ENCODE measurements at regions not wholly inside any gene's neighbourhood (a gene's known extent, or its start where the extent isn't known, plus 50 kb on each side); places are given as distances from the start of the nearest gene placed in this dataset.

DNA sequence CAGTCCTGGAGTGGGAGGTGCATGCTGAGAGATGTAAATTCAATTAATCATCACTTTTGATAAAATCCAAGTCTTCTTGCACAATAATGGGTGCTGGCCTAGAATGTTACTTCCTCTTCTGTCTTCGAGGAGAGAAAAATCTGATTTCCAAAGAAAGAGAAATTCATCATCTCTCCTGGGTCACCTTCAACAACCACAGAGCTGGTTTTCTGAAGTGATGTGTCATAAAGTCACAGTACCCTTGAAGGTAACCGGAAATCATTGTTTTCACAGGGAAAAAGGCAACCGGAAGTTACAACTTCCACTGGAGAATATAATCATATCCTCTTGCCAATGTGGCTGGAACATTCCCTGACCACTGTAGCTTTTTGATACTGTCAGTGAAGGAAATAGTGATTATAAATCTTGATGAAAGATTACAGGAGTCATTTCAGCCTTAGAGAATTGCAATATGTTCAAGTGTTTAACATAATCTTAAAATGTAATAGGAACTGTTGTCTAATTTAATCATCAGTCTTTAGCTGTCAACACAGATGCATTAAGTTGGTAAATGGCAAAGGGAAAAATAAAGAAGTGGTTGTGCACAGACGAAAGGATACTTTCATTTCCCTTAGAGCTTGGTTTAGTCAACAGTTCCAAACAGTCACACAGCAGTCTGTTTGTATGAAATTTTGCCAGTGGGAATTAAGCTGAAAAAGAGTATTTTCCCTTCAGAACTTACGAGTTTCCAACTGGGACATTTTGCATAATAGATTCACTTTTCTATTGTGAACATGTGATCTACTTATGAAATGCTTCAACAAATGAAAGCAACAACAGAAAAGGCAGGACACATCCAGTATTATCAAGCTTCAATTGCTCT, 106.5 kb upstream of the SLC4A7 start:
- DNase-seq: peak; percentile 52 to 72

DNA sequence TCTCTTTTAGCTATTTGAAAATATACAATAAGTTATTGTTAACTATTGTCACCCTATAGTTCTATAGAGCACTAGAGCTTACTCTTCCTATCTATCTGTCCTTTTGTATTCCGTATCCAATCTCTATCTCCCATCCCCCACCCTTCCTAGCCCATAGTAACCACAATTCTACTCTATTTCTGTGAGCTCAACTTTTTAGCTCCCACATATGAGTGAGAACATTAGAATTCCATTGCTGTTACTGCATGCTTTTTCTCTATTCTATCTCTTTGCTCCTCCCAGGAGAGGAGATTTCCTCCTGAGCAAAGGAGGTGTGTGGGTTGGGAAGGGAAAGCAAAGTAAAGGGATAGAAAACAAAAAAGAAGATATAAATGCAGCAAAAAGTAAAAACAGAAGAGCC, 105.6 kb upstream of the SLC4A7 start:
- DNase-seq: no peak

DNA sequence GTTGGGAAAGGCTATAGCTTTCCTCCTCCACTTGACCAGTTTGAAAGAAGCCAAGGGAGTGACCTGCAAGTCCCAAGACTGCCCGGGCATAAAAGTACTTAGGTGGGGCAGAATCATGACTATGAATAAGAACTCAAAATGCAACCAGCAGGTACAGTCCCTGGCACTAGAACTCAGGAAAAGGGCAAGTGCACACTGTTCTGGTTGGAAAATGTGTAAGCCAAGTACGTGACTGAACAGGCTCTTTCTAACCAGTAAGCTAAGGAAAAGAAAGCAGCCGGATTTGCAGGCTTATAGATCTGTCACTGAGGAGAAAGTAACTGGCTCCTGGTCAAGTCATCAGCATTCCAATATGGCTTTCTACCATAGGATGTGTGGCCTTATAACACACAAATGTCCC, 101.2 kb upstream of the SLC4A7 start:
- DNase-seq: no peak

DNA sequence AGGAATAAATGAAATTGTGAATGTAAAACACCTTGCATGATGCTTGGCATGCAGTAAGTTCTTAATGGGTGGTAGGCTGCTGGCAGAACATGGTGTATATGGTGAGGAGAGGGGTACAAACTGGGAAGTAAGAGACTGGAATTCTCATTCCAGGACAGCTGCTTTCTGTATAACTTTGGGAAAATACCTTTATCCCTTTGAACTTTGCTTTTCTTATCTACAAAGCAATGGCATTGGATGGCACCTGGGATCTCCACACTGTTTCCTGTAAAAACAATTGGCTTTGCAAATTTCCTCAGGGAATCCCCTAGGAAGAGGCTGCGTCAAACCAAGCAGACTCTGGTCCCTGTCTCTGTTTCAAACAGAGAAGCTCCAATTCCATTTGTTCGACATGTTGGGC, 100.7 kb upstream of the SLC4A7 start:
- DNase-seq: no peak

DNA sequence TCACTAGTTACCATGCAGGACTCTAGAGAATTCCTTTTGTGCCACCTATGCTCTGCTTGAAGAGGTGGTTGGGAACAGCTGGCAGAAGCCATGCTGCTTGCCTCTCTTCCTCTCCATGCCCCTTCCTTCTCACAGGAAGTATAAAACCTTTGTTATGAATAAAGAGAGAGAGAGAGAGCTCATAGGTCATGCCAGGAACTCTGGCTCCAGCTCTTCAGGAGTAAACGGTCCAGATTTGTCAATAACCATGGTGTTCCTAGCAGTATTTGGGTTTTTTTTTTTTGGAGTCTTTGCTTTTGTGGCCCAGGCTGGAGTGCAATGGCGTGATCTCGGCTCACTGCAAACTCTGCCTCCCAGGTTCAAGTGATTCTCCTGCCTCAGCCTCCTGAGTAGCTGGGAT, 97.7 kb upstream of the SLC4A7 start:
- no peak for DNase-seq

DNA sequence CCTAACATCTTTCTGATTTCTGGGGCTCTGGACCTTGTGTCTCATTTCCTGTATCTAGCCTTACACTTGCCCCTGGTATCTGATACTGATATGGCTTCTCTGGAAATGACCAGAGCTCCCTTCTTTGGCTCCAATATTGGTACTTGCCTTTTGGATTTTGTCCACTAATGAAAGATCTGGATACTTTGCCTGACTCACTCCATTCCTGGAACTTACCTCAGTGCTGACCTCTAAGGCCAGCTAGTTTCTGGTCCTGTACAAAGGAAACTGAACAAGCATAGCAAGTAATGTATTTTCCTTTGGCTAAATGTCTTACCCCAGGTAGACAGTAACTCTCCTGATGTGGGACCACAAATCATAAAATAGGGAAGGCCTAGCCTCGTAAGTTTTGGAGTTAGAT, 93.8 kb upstream of the SLC4A7 start:
- DNase-seq: no peak

DNA sequence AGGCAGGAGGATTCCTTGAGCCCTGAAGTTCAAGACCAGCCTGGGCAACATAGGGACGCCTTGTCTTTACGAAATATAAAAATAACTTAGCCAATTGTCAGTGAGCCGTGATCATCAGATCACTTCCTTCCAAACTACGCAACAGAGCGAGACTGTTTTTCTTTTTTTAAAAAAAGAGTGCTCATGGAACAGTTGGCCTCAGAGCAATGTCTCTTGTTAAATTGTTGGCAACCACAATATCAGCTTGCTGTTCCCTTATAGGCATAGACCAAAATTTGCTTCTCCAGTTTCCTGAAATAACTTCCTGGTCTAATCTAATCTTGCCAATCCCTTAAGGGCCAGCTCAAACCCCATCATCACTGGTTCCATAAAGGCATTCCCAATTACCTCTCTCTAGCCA, 93.3 kb upstream of the SLC4A7 start:
- DNase-seq: no peak

DNA sequence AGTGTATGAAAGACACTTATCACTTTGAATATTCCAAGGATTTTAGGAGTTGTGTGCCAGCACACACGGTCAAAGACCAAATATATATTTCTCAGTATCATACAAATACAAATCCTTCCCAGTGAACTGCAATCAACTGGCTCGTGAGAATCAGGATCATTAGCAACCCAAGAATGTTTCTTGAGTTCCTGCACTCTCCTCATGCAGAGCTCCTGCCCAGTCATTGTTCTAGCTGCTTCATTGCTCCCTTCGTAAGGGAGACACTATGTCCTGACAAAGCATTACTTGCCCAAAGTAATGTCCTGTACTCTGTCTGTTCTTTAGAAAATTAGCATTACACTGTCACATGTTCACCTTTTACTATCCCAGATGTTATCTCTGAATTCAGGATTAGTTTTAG, 92.0 kb upstream of the SLC4A7 start:
- no peak for DNase-seq

DNA sequence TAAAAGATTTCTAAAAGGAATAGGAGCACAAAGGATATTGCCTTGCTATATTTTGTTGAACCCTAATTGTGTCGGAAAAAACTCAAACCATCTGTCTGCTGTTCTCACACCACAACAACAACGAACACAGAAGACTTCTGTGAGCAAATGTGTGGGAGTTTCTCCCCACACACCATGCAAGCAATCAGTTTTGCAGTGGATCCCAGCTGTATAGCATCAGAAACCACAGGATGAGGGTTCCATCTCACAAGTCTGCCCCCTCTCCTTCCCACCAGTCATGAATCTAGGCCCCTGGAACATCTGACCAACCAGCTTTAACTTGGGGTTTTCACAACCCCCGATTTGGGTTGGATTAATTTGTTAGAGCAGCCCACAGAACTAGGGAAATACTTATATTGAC, 91.3 kb upstream of the SLC4A7 start:
- no peak for DNase-seq

DNA sequence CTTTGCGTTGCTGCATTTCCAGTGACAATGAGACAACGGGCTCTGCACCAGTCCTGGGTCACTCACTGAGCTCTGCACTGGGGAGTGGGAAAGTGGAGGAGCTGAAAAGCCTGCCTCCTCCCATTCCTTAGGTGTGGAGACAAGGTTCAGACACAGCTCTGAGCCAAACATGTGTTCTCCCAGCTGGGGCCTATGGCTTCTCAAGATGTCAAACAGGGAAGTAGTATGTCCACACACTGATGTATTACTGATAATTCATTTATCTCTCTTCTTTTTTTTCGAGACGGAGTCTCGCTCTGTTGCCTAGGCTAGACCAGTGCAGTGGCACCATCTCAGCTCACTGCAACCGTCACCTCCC, 90.2 kb upstream of the SLC4A7 start:
- no peak for DNase-seq

DNA sequence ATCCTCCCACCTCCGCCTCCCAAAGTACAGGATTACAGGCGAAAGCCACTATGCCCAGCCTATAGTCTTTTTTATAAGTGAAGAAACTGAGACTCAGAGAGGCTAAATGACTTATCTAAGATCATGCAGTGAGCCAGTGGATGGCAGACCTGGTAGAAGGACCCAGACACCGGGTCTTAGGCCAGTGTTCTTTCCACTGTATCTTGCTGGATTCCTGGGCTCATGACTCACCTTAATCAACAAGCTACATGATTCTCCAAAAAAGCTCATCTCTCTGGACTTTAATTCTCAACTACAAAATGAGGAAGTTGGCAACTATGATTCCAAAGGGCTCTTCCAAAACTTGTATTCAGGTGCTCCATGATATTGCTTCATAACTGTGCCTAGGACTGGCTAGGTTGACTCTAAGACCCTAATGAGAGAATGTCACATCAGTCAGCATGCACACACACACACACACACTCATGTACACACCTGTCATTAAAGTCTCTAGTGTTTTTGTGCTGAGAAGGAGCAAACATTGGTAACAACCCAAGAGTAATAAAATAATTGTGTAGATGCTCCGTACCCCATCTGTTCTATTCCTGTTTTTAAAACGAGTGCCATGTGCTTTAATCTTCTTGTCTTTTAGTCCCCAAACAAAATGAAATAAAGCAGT, 89.7 kb upstream of the SLC4A7 start:
- no peak for DNase-seq

DNA sequence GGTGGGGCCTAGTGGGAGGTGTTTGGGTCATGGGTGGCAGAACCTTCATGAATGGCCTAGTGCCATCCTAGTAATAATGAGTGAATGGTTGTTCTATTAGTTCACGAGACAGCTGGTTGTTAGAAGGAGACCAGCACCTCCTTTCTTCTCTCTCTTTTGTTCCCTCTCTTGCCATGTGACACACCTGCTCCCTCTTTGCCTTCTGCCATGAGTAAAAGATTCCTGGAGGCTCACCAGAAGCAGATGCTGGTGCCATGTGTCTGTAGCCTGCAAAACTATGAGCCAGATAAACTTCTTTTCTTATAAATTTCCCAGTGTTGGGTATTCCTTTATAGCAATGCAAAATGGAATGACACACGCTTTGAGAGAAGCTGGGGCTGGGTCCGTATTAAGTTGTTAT, 89.0 kb upstream of the SLC4A7 start:
- DNase-seq: no peak

DNA sequence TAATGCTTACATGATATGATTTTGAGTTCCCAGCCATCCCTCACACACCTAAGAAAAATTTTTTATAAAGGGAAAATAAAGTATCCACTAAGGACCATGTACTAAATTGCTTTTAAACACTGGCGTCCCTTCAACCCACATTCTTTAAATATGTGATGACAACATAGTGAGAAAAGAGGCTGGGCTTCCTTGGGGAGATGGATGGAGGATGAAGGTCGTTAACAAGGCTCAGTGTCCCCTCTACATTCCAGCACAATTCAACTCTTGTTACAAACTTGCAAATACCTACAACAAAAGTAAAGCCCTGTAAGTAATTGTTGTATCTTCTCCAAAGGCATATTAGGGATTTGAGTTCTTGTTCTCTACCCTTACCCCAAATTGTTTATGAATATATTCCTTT, 87.2 kb upstream of the SLC4A7 start:
- DNase-seq: no peak

DNA sequence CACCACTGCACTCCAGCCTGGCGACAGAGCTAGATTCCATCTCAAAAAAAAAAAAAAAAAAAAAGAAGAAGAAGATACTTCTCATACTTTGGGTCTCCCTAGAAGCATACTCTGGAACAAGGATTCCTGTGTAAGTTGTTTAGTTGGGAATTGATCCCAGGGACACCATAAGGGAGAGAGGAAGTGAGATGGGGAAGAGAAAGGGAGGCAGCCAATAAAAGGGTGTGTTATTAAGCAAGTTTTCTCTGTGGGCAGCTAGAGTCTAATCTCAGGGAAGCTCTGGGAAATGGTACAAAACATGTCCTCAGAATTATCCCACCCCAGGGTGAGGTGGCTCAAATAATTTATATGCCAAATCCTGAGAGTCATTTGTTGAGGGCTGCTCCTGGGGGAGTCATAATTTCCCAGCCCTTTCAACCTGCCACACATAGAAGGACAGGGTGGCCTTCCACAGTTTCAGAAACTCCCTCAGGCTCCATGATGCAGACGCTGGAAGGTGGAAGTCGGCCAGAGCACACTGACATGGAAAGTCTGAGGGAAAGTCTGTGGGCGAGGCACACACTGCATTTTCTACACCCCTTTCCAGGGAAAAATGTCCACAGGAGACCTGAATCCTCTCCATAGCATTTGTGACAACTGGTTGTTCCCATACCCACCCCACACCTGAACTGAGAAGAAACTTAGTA, 86.4 kb upstream of the SLC4A7 start:
- DNase-seq: no peak

DNA sequence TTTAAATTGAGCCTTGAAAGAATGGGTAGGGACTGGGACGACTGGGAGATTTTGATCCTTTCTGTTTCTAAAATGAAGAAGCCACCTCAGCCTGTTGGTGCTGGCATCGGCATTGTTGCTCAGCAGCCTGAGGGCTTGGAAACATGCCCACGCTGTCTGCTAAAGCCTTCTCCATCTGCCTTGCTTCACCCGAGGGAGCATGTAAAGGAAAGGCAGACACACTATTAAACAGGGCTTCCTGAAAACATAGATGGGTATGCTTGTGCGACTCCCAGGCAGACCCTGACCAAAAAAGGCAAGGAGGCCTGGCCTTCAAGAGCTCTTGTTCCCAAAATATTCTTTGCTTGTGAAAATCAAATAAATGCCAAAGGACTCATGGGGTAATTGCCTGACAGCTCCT, 84.2 kb upstream of the SLC4A7 start:
- DNase-seq: no peak

DNA sequence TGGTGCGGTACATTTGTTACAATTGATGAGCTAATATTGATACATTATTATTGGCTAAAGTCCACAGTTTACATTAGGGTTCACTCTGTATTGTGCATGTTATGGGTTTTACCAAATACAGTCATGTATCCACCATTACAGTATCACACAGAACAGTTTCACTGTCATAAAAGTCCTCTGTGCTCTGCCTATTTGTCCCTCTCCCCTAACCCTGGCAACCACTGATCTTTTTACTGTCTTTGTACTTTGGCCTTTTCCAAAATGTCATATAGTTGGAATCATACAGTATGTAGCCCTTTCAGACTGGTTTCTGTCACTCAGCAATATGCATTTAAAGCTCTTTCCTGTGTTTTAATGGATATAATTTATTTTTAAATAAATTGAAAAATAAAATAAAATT, 83.1 kb upstream of the SLC4A7 start:
- DNase-seq: no peak

DNA sequence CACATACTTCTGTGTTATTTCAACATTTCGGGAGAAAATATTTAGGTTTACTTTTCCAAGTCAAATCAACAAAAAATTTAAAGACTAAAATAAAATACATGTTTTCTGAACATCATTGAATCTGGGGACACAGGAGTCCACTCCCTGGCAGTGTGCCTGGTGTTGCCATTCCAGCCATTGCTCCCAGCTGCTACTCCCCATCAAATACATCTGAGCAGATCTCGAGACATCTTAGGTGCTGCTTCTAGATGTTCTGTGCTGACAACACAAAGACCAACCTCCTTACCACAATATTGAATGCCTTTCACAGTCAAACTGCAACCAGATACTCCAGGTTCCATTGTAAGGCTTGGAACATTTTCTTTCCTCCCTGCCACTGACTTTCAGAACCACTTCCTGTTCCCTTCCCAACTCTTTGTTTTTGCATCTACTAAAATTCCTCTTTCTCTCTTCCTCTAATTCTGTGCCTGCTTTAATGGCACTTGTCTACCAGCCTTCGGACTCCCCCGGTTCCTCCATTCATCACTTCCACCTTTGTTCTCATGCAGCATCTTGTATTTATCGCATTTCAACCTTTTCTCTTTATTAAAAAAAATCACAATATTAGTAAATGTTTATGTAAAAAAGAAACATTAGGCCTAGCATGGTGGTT, 81.1 kb upstream of the SLC4A7 start:
- no peak for DNase-seq

DNA sequence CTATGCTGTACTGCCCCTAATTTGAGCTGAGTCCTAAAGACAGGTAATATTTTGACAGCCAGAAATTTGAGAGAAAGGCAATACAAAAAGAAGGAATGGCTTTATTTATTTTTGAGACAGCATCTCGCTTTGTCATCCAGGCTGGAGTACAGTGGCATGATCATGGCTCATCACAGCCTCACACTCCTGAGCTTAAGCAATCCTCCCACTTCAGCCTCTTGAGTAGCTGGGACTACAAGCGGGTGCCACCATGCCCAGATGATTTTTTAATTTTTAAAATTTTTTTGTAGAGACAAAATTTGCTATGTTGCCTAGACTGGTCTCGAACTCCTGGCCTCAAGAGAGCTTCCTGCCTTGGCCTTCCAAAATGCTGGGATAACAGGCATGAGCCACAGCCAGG, 77.4 kb upstream of the SLC4A7 start:
- DNase-seq: no peak

DNA sequence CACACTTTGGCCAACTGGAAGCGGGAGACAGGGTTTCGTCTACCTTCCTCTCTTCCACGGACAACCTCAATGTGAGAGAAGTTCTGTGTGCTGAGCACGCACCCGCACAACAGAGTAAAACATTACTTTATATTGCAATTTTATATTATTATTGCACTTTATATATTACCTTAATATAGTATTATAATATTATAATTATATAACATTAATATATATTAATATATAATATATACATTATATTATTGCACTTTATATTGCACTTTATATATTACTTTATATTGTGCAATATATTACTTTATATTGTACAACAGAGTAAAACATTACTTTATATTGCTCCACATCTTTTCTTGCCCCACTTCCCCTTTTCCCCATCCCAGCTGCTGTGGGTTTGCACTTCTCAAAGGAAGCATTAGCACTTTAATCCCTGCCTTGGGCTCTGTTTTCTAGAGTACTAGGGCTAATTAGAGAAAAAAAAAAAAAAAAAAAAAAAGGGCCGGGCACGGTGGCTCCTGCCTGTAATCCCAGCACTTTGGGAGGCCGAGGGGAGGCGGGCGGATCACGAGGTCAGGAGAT, 76.4 kb upstream of the SLC4A7 start:
- DNase-seq: no peak

DNA sequence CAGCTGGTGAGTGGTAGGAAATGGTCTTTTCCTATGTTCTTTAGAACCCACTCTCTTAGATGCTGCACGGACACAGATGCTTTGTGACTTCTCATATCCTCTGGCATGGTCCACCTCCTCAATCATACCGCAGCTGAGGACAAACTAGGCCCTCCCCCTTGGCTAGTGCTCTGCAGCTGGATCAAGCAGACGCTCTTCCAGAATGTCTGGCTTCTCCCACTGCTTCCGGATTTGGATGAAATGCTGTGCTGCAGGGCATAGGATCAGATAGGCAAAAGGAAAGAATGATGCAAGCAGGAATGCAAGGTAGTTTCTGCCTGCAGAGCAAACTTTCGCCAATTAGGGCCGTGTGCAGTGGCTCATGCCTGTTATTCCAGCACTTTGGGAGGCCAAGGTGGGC, 75.7 kb upstream of the SLC4A7 start:
- no peak for DNase-seq

DNA sequence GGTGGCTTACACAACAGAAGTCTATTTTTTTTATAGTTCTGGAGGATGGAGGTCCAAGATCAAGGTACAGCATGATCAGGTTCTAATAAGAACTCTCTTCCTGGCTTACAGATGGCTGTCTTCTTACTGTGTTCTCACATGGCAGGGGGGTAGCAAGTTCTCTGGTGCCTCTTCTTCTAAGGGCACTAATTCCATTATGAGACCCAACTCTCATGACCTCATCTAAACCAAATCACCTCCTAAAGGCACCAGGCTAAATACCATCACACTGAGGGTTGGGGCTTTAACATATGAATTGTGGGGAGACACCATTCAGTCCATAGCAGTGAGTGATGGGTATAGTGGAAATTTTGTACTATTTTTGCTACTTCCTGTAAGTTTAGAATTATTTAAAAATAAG, 75.2 kb upstream of the SLC4A7 start:
- no peak for DNase-seq

DNA sequence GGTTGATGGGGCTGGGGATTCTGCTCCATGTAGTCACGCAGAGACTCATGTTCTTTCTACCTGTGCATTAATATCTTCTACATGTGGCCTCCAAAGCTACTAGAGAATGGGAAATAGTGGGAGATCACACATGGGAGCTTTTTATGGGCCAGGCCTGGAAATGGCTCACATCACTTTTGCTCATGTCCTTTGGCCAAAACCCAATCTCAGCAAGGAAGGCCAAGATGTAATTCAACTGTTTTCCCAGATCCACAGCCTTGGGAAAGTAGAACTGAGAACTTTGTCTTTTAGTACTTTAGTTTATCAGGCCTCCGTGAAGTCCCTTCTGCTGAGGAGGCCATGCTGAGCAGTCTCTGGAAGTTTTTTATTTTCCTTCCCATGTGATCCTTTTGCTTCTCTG, 73.2 kb upstream of the SLC4A7 start:
- DNase-seq: no peak

DNA sequence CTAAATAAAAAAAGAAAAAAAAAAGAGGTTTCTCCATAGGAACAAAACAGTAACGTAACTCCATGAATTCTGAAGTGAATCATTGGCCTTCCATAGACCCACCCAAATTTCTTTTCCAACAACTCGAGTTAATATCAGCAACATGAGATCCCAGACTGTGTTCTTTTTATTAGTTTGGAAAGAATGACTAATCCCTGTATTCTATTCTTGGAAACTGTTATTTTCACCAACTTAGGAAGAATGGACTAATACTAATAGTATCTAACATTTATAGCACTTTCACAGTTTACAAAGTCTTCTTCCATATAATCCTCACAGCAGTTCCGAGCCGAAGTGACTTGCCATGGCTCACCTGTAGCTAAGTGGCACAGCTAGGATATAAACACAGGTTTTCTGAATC, 72.7 kb upstream of the SLC4A7 start:
- no peak for DNase-seq
